GM19372 (cell line): ENCODE measurements at regions not wholly inside any gene's neighbourhood (a gene's known extent, or its start where the extent isn't known, plus 50 kb on each side); places are given as distances from the start of the nearest gene placed in this dataset.
"Not testable (repeated sequence)": the region's sequence is repeated elsewhere in the genome, so short reads cannot be mapped to it uniquely, and the experiment has no call there.

Source experiments
- ATAC-seq: cut with Tn5 transposase; IDR thresholded peaks from one replicate; pipeline ENCODE4 v1.9.1; 2021; ENCODE audit warnings: mild to moderate bottlenecking, low read depth, moderate library complexity; ENCODE audit not compliant: unreplicated experiment

GRCh38 chr14:98009177-98009576 lies 1212.0 kb downstream of the VRK1 start:
- not testable (repeated sequence) for ATAC-seq

GRCh38 chr14:98010784-98011183 lies 1213.6 kb downstream of the VRK1 start:
- ATAC-seq = no peak

- ATAC-seq = no peak
These were observed 1217.9 kb downstream of the VRK1 start for GRCh38 chr14:98014851-98015615.

- ATAC-seq = no peak
These were observed 1218.7 kb downstream of the VRK1 start for GRCh38 chr14:98015921-98016320.

GRCh38 chr14:98018628-98019027 lies 1221.4 kb downstream of the VRK1 start:
- ATAC-seq = no peak

GRCh38 chr14:98022541-98023520 lies 1225.6 kb downstream of the VRK1 start:
- ATAC-seq = no peak

GRCh38 chr14:98028162-98028561 lies 1231.0 kb downstream of the VRK1 start:
- ATAC-seq = no peak

GRCh38 chr14:98035396-98035795 lies 1236.6 kb downstream of the BCL11B start:
- no peak for ATAC-seq

- no peak for ATAC-seq
These were observed 1234.2 kb downstream of the BCL11B start for GRCh38 chr14:98037831-98038230.

GRCh38 chr14:98056946-98057345 lies 1215.1 kb downstream of the BCL11B start:
- ATAC-seq = no peak

GRCh38 chr14:98059106-98059505 lies 1212.9 kb downstream of the BCL11B start:
- ATAC-seq = no peak

- no peak for ATAC-seq
These were observed 1209.9 kb downstream of the BCL11B start for GRCh38 chr14:98062083-98062482.

GRCh38 chr14:98069712-98070171 lies 1202.3 kb downstream of the BCL11B start:
- no peak for ATAC-seq

GRCh38 chr14:98070536-98070935 lies 1201.5 kb downstream of the BCL11B start:
- ATAC-seq = no peak

- no peak for ATAC-seq
These were observed 1197.9 kb downstream of the BCL11B start for GRCh38 chr14:98074111-98074510.

GRCh38 chr14:98077176-98077575 lies 1194.8 kb downstream of the BCL11B start:
- ATAC-seq = no peak

- no peak for ATAC-seq
These were observed 1189.2 kb downstream of the BCL11B start for GRCh38 chr14:98082833-98083232.

- ATAC-seq = no peak
These were observed 1186.2 kb downstream of the BCL11B start for GRCh38 chr14:98085751-98086150.

- no peak for ATAC-seq
These were observed 1178.9 kb downstream of the BCL11B start for GRCh38 chr14:98093111-98093510.

- ATAC-seq = no peak
These were observed 1172.5 kb downstream of the BCL11B start for GRCh38 chr14:98099527-98099926.

- no peak for ATAC-seq
These were observed 1170.7 kb downstream of the BCL11B start for GRCh38 chr14:98101323-98101722.
